Vagina (tissue), 2 donors: ENCODE measurements at regions not wholly inside any gene's neighbourhood (a gene's known extent, or its start where the extent isn't known, plus 50 kb on each side); places are given as distances from the start of the nearest gene placed in this dataset.

Experiments used
- CTCF ChIP-seq, 3 experiments: fragments of 450-650 bp in 2 of 3; fragments of 200-600 bp in 1 of 3; sonication (generic) in 1 of 3; IDR thresholded peaks; one replicate each; pipeline ENCODE4 v1.5.1; 2017 to 2019; ENCODE audit warnings: antibody characterized with exemption in 3 of 3, mild to moderate bottlenecking in 2 of 3, moderate library complexity in 2 of 3
- POLR2AphosphoS5 ChIP-seq, 2 donors: sonication (generic); formaldehyde crosslinking; IDR thresholded peaks; one replicate each; pipeline ENCODE4 v1.9.0; 2017; ENCODE audit warnings: antibody characterized with exemption in 2 of 2, mild to moderate bottlenecking in 2 of 2, low read depth in 1 of 2; ENCODE audit not compliant: insufficient read depth in 1 of 2

- TF ChIP-seq CTCF (IDR thresholded peaks at IDR 0.05), result no peak
- TF ChIP-seq POLR2AphosphoS5 (IDR thresholded peaks at IDR 0.05; ENCODE audit: insufficient read depth in 1 of 2, low read depth in 1 of 2), result no peak
Measured at GRCh38 chr12:115470977-115471376, 787.0 kb upstream of the TBX3 start.
